Stimulated activated naive CD8-positive, alpha-beta T cell treated with anti-CD3 and anti-CD28 coated beads, Interleukin-15, amount 100 ng/mL, for 72 hours (primary cell): ENCODE measurements at regions not wholly inside any gene's neighbourhood (a gene's known extent, or its start where the extent isn't known, plus 50 kb on each side); places are given as distances from the start of the nearest gene placed in this dataset.
"Not testable (repeated sequence)": the region's sequence is repeated elsewhere in the genome, so short reads cannot be mapped to it uniquely, and the experiment has no call there.

Experiments
- ATAC-seq: fragments of 150-1000 bp; cut with Tn5 transposase; 2 replicates; pipeline ENCODE4 v1.10.0; 2021; ENCODE audit warnings: mild to moderate bottlenecking, moderate library complexity
- DNase-seq, 2 donors: peaks; one replicate each; pipeline ENCODE4 v3.0.0; 2021 to 2022
- H3K27ac Mint-ChIP-seq, 2 donors: one replicate each; pipeline ENCODE4 v1.8.0; 2022; ENCODE audit warnings: mild to moderate bottlenecking in 2 of 2, mixed read lengths in 2 of 2, moderate library complexity in 2 of 2
- H3K27me3 Mint-ChIP-seq: one replicate; pipeline ENCODE4 v1.8.0; 2022; ENCODE audit warnings: mixed read lengths
- H3K4me1 Mint-ChIP-seq: one replicate; pipeline ENCODE4 v1.8.0; 2022; ENCODE audit warnings: mild to moderate bottlenecking, mixed read lengths
- H3K4me3 Mint-ChIP-seq, 2 donors: one replicate each; pipeline ENCODE4 v1.8.0; 2022; ENCODE audit warnings: mild to moderate bottlenecking in 2 of 2, mixed read lengths in 2 of 2, moderate library complexity in 1 of 2
- H3K9me3 Mint-ChIP-seq, 2 donors: one replicate each; pipeline ENCODE4 v1.8.0; 2022; ENCODE audit warnings: mixed read lengths in 2 of 2

- Mint-ChIP-seq H3K9me3 (peaks cover 0 to 9% of the 10 kb centered on the region in 2 donors), H3K27ac (no peak overlapping the region), H3K4me3 (no peak overlapping the region), H3K27me3 (no peaks in the 10 kb centered on the region), H3K4me1 (no peaks in the 10 kb centered on the region)
- ATAC-seq (no peak), DNase-seq (no peak)
Measured at GRCh38 chr2:193885419-193885818, 1690.7 kb upstream of the TMEFF2 start.

GRCh38 chr2:193883820-193884219 lies 1689.1 kb upstream of the TMEFF2 start:
- Mint-ChIP-seq H3K27ac (no peak overlapping the region), H3K27me3 (no peaks in the 10 kb centered on the region), H3K9me3 (peaks cover 0 to 6% of the 10 kb centered on the region in 2 donors), H3K4me3 (no peak overlapping the region), H3K4me1 (no peaks in the 10 kb centered on the region)
- no peak for DNase-seq
- ATAC-seq, result no peak

DNA sequence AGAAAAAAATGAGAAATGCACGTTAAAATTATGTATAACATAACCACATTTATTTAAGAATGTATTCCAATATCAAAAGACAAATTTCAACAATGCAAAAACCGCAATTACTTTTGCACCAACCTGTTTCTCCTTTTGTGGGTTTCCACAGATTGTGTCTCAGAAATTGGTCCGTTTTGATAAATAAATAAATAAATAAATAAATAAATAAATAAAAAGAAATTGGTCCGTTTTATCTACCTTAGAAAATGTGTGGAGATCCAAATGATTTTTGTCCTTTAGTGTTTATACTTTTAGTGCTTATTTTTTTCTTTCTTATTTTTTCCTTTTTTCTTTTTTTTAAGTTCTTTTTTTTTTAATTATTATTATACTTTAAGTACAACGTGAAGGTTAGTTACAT lies 1682.2 kb upstream of the TMEFF2 start:
- ATAC-seq (no peak), DNase-seq (no peak)
- Mint-ChIP-seq H3K9me3 (peaks cover 0 to 5% of the 10 kb centered on the region in 2 donors), H3K27ac (no peak overlapping the region), H3K27me3 (no peaks in the 10 kb centered on the region), H3K4me1 (no peaks in the 10 kb centered on the region), H3K4me3 (no peak overlapping the region)

- ATAC-seq (no peak), DNase-seq (no peak)
- Mint-ChIP-seq H3K27ac (no peak overlapping the region), H3K9me3 (peaks cover 0 to 5% of the 10 kb centered on the region in 2 donors), H3K4me3 (no peak overlapping the region), H3K4me1 (no peaks in the 10 kb centered on the region), H3K27me3 (no peaks in the 10 kb centered on the region)
Measured at GRCh38 chr2:193869564-193869963, 1674.8 kb upstream of the TMEFF2 start.

DNA sequence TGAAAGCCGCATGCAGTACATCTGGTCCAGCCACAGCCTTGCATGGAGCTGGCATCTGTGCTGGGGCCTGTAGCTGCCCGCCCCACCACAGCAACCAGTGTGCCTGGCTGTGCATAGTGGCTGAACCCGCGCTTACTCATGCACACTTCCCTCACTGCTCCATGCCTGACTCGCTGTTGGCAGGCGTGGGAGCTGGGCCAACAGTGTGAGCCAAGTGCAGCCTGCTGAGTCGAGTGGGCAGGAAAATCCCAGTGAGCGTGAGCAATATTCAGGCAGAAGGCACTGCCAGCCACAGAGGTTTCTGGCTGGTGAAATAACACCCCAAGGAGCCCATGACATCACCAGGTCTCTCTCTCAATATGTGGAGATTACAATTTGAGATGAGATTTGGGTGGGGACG lies 1674.1 kb upstream of the TMEFF2 start:
- Mint-ChIP-seq H3K4me3 (no peak overlapping the region), H3K9me3 (peaks cover 0 to 5% of the 10 kb centered on the region in 2 donors), H3K27ac (no peak overlapping the region), H3K27me3 (no peaks in the 10 kb centered on the region), H3K4me1 (no peaks in the 10 kb centered on the region)
- DNase-seq (no peak), ATAC-seq (no peak)

DNA sequence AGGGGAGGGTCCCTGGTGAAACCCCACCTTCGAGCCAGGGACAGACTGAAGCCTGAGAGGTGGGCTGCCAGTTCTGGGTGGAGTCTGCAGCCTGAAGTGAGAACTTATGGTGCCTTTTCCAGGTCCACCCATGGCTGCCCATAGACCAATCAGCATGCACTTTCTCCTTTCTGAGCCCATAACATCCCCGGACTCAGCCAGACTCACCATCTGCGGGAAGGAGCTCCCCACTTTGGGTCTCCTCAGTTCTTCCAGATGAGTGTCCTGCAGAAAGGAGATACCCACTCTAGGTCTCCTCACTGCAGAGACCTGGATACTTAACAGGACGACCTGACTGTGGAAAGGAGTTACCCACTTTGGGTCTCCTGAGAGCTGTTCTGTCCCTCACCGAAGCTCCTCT lies 1673.4 kb upstream of the TMEFF2 start:
- Mint-ChIP-seq H3K9me3 (no peaks in the 10 kb centered on the region), H3K4me3 (no peak overlapping the region), H3K4me1 (no peaks in the 10 kb centered on the region), H3K27ac (no peak overlapping the region), H3K27me3 (no peaks in the 10 kb centered on the region)
- ATAC-seq (no peak), DNase-seq (no peak)

DNA sequence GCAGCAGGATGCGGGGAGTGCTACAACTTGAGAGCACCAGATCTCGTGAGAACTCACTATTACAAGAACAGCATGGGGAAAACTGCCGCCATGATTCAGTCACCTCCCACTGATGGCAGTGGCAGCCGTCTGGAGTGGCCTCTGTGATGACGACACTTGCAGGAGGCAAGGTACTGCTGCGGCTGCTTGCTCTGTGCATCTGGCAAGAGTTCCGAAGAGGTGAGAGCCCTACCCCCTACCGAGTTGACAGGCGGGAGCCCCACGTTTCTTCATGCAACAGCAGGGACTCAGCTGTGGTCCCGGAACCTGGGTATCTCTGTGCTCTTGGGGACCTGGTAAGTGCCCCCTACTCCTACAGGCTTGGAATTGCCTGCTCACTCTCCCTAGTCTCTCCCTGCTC lies 1672.7 kb upstream of the TMEFF2 start:
- ATAC-seq (no peak), DNase-seq (no peak)
- H3K4me3 Mint-ChIP-seq, result no peak overlapping the region
- no peaks in the 10 kb centered on the region for H3K9me3 Mint-ChIP-seq
- H3K27me3 Mint-ChIP-seq, result no peaks in the 10 kb centered on the region
- H3K27ac Mint-ChIP-seq, result no peak overlapping the region
- no peaks in the 10 kb centered on the region for H3K4me1 Mint-ChIP-seq

GRCh38 chr2:193861557-193861956 lies 1666.8 kb upstream of the TMEFF2 start:
- no peaks in the 10 kb centered on the region for H3K9me3 Mint-ChIP-seq
- DNase-seq (no peak), ATAC-seq (no peak)
- H3K4me1 Mint-ChIP-seq, result no peaks in the 10 kb centered on the region
- H3K27me3 Mint-ChIP-seq, result no peaks in the 10 kb centered on the region
- no peak overlapping the region for H3K27ac Mint-ChIP-seq
- no peak overlapping the region for H3K4me3 Mint-ChIP-seq

- Mint-ChIP-seq H3K9me3 (no peaks in the 10 kb centered on the region), H3K4me3 (no peak overlapping the region), H3K4me1 (no peaks in the 10 kb centered on the region), H3K27me3 (no peaks in the 10 kb centered on the region), H3K27ac (no peak overlapping the region)
- no peak for DNase-seq
- ATAC-seq, result no peak
Measured at GRCh38 chr2:193847991-193848390, 1653.3 kb upstream of the TMEFF2 start.

- H3K4me3 Mint-ChIP-seq, result no peak overlapping the region
- ATAC-seq (no peak), DNase-seq (no peak)
- no peaks in the 10 kb centered on the region for H3K9me3 Mint-ChIP-seq
- no peak overlapping the region for H3K27ac Mint-ChIP-seq
- no peaks in the 10 kb centered on the region for H3K4me1 Mint-ChIP-seq
- H3K27me3 Mint-ChIP-seq, result no peaks in the 10 kb centered on the region
Measured at GRCh38 chr2:193847130-193847529, 1652.4 kb upstream of the TMEFF2 start.

- H3K27ac Mint-ChIP-seq, result no peak overlapping the region
- no peaks in the 10 kb centered on the region for H3K27me3 Mint-ChIP-seq
- H3K4me3 Mint-ChIP-seq, result no peak overlapping the region
- no peaks in the 10 kb centered on the region for H3K9me3 Mint-ChIP-seq
- DNase-seq (no peak), ATAC-seq (no peak)
- H3K4me1 Mint-ChIP-seq, result no peaks in the 10 kb centered on the region
Measured at GRCh38 chr2:193845604-193846003, 1650.9 kb upstream of the TMEFF2 start.

DNA sequence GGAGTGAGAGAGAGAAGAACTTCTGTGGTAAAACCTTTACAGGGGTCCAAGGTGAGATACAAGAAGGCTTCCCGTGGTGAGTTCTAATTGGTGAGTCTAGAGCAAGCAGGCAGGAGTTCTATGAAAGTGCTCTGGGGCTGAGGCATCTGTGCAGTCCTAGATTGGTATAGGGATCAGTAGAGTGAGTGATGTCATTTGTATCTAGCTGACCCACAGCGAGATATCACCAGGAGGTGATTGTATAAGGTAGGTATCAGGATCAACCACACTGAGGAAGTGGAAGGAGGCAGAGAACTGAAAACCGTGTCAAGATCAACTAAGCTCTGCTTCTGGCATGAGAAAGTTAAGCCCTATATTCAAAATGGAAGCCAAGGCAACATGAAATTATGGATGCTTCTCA lies 1648.9 kb upstream of the TMEFF2 start:
- Mint-ChIP-seq H3K4me3 (no peak overlapping the region), H3K27me3 (no peaks in the 10 kb centered on the region), H3K4me1 (no peaks in the 10 kb centered on the region), H3K9me3 (no peaks in the 10 kb centered on the region), H3K27ac (no peak overlapping the region)
- DNase-seq, result no peak
- no peak for ATAC-seq

- ATAC-seq, result no peak
- H3K9me3 Mint-ChIP-seq, result no peaks in the 10 kb centered on the region
- no peak overlapping the region for H3K27ac Mint-ChIP-seq
- no peaks in the 10 kb centered on the region for H3K4me1 Mint-ChIP-seq
- no peaks in the 10 kb centered on the region for H3K27me3 Mint-ChIP-seq
- no peak overlapping the region for H3K4me3 Mint-ChIP-seq
- no peak for DNase-seq
Measured at GRCh38 chr2:193841384-193842150, 1646.8 kb upstream of the TMEFF2 start.

- no peaks in the 10 kb centered on the region for H3K27me3 Mint-ChIP-seq
- no peak overlapping the region for H3K27ac Mint-ChIP-seq
- H3K9me3 Mint-ChIP-seq, result peaks cover 5 to 7% of the 10 kb centered on the region in 2 donors
- ATAC-seq (no peak), DNase-seq (no peak)
- no peaks in the 10 kb centered on the region for H3K4me1 Mint-ChIP-seq
- H3K4me3 Mint-ChIP-seq, result no peak overlapping the region
Measured at GRCh38 chr2:193837111-193837738, 1642.5 kb upstream of the TMEFF2 start.

- H3K4me1 Mint-ChIP-seq, H3K27me3 Mint-ChIP-seq, H3K27ac Mint-ChIP-seq, H3K9me3 Mint-ChIP-seq, ATAC-seq, DNase-seq, H3K4me3 Mint-ChIP-seq: not testable (repeated sequence)
Measured at GRCh38 chr2:193836424-193837006, 1641.8 kb upstream of the TMEFF2 start.

DNA sequence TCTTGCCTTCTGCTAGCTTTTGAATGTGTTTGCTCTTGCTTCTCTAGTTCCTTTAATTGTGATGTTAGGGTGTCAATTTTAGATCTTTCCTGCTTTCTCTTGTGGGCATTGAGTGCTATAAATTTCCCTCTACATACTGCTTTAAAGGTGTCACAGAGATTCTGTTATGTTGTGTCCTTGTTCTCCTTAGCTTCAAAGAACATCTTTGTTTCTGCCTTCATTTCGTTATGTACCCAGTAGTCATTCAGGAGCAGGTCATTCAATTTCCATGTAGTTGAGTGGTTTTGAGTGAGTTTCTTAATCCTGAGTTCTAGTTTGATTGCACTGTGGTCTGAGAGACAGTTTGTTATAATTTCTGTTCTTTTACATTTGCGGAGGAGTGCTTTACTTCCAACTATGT lies 1639.2 kb upstream of the TMEFF2 start:
- not testable (repeated sequence) for ATAC-seq, DNase-seq, H3K9me3 Mint-ChIP-seq, H3K4me1 Mint-ChIP-seq, H3K27ac Mint-ChIP-seq, H3K27me3 Mint-ChIP-seq, H3K4me3 Mint-ChIP-seq
